ENCODE measurements at regions not wholly inside any gene's neighbourhood (a gene's known extent, or its start where the extent isn't known, plus 50 kb on each side); places are given as distances from the start of the nearest gene placed in this dataset.
"Not testable (repeated sequence)": the region's sequence is repeated elsewhere in the genome, so short reads cannot be mapped to it uniquely, and the experiment has no call there.

- Mint-ChIP-seq H3K36me3 (ENCODE audit: low read depth) (no peaks in the 10 kb centered on the region), H3K27me3 (ENCODE audit: insufficient read depth, low read depth, poor library complexity) (peaks cover 10% of the 10 kb centered on the region), H3K27ac (no peak overlapping the region), H3K4me3 (no peak overlapping the region), H3K4me1 (peaks cover 5% of the 10 kb centered on the region), H3K9me3 (no peaks in the 10 kb centered on the region; the same call in 2 of the 3 replicates)
- Histone ChIP-seq H3K27ac (ENCODE audit: low read depth) (no peak overlapping the region), H3K36me3 (ENCODE audit: insufficient read depth) (no peaks in the 10 kb centered on the region), H3F3A (replicated peaks; ENCODE audit: low read depth) (no peaks in the 10 kb centered on the region), H4K20me1 (replicated peaks; ENCODE audit: insufficient read depth) (no peaks in the 10 kb centered on the region), H3K27me3 (ENCODE audit: insufficient read depth) (no peaks in the 10 kb centered on the region), H3K9me2 (ENCODE audit: insufficient read depth) (no peaks in the 10 kb centered on the region), H3K79me2 (replicated peaks; ENCODE audit: insufficient read depth) (no peaks in the 10 kb centered on the region), H3K4me2 (no peak overlapping the region), H3K4me3 (no peak overlapping the region), H3K4me1 (ENCODE audit: insufficient read depth) (no peaks in the 10 kb centered on the region), H2AFZ (no peak overlapping the region)
- TF ChIP-seq, protein P1, sequence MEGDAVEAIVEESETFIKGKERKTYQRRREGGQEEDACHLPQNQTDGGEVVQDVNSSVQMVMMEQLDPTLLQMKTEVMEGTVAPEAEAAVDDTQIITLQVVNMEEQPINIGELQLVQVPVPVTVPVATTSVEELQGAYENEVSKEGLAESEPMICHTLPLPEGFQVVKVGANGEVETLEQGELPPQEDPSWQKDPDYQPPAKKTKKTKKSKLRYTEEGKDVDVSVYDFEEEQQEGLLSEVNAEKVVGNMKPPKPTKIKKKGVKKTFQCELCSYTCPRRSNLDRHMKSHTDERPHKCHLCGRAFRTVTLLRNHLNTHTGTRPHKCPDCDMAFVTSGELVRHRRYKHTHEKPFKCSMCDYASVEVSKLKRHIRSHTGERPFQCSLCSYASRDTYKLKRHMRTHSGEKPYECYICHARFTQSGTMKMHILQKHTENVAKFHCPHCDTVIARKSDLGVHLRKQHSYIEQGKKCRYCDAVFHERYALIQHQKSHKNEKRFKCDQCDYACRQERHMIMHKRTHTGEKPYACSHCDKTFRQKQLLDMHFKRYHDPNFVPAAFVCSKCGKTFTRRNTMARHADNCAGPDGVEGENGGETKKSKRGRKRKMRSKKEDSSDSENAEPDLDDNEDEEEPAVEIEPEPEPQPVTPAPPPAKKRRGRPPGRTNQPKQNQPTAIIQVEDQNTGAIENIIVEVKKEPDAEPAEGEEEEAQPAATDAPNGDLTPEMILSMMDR (conservative IDR thresholded peaks at IDR 0.05; ENCODE audit: low read depth in 2 of 2), result no peak
- TF ChIP-seq JUNB (IDR thresholded peaks at IDR 0.05; ENCODE audit: unreplicated experiment) (no peak), NANOG (IDR thresholded peaks at IDR 0.05; ENCODE audit: borderline replicate concordance) (no peak), REST (IDR thresholded peaks at IDR 0.05; ENCODE audit: unreplicated experiment) (no peak), ZNF114 (CRISPR knock-in tag; IDR thresholded peaks at IDR 0.05) (no peak), EZH2 (IDR thresholded peaks at IDR 0.05; ENCODE audit: low read depth, unreplicated experiment) (no peak)
- DNase-seq (ENCODE audit: low spot score) (no peak), ATAC-seq (no peak)
These were observed 75.2 kb upstream of the CHST15 start for GRCh38 chr10:124168581-124168980.

DNA sequence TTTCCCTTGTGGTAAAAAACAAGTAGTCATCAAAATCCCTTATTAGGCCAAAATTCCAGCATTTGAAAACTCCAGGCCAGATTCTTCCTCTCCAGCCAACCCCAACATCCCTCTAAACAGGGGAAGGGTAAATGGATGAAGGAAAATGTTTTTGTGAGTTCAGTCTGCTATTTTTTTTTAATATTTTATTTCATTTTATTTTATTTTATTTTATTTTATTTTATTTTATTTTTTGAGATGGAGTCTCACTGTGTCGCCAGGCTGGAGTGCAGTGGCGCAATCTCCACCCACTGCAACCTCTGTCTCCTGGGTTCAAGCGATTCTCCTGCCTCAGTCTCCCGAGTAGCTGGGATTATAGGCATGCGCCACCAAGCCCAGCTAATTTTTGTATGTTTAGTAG, 74.5 kb upstream of the CHST15 start:
- H3K4me2 ChIP-seq; H2AFZ ChIP-seq; H3K36me3 ChIP-seq (ENCODE audit: insufficient read depth); ATAC-seq; H3K9me3 Mint-ChIP-seq; H3K79me2 ChIP-seq (replicated peaks; ENCODE audit: insufficient read depth); H3K4me1 ChIP-seq (ENCODE audit: insufficient read depth); H3K36me3 Mint-ChIP-seq (ENCODE audit: low read depth); H3K4me1 Mint-ChIP-seq; H3F3A ChIP-seq (replicated peaks; ENCODE audit: low read depth); H3K4me3 ChIP-seq; H3K27me3 ChIP-seq (ENCODE audit: insufficient read depth); H3K4me3 Mint-ChIP-seq; DNase-seq (ENCODE audit: low spot score); H3K27me3 Mint-ChIP-seq (ENCODE audit: insufficient read depth, low read depth, poor library complexity); H4K20me1 ChIP-seq (replicated peaks; ENCODE audit: insufficient read depth); H3K27ac Mint-ChIP-seq; H3K27ac ChIP-seq (ENCODE audit: low read depth); H3K9me2 ChIP-seq (ENCODE audit: insufficient read depth): not testable (repeated sequence)
